Ammon's horn (tissue), 1 donor: ENCODE measurements at regions not wholly inside any gene's neighbourhood (a gene's known extent, or its start where the extent isn't known, plus 50 kb on each side); places are given as distances from the start of the nearest gene placed in this dataset.

Experiments
- DNase-seq: peaks from one replicate; pipeline ENCODE4 v3.0.0-alpha.2; 2016; ENCODE audit warnings: low spot score

- no peak for DNase-seq
Measured at GRCh38 chr12:104858611-104859543, 99.2 kb downstream of the SLC41A2 start.

- DNase-seq = no peak
Measured at GRCh38 chr12:104856531-104856930, 101.6 kb downstream of the SLC41A2 start.

- DNase-seq = no peak
Measured at GRCh38 chr12:104855599-104855998, 102.5 kb downstream of the SLC41A2 start.

- DNase-seq = no peak
Measured at GRCh38 chr12:104852896-104853295, 105.2 kb downstream of the SLC41A2 start.

- DNase-seq = no peak
Measured at GRCh38 chr12:104852102-104852501, 106.0 kb downstream of the SLC41A2 start.

GRCh38 chr12:104850781-104851180, 107.3 kb downstream of the SLC41A2 start:
- DNase-seq = no peak

- DNase-seq = no peak
Measured at GRCh38 chr12:104846056-104846767, 111.9 kb downstream of the SLC41A2 start.

- DNase-seq = no peak
Measured at GRCh38 chr12:104844123-104844522, 114.0 kb downstream of the SLC41A2 start.

- no peak for DNase-seq
Measured at GRCh38 chr12:104840262-104840661, 117.8 kb downstream of the SLC41A2 start.

- no peak for DNase-seq
Measured at GRCh38 chr12:104835317-104835716, 122.8 kb downstream of the SLC41A2 start.

- no peak for DNase-seq
Measured at GRCh38 chr12:104834607-104835006, 123.5 kb downstream of the SLC41A2 start.

- no peak for DNase-seq
Measured at GRCh38 chr12:104833756-104834155, 124.3 kb downstream of the SLC41A2 start.

GRCh38 chr12:104828015-104828414, 130.1 kb downstream of the SLC41A2 start:
- DNase-seq = no peak

GRCh38 chr12:104827587-104827986, 130.5 kb downstream of the SLC41A2 start:
- DNase-seq = no peak

- DNase-seq = no peak
Measured at GRCh38 chr12:104825408-104825807, 132.7 kb downstream of the SLC41A2 start.

- DNase-seq = peak; percentile 7
Measured at GRCh38 chr12:104823985-104824461, 134.1 kb downstream of the SLC41A2 start.

- no peak for DNase-seq
Measured at GRCh38 chr12:104822941-104823340, 135.1 kb downstream of the SLC41A2 start.

- no peak for DNase-seq
Measured at GRCh38 chr12:104816845-104817503, 141.1 kb downstream of the SLC41A2 start.

- no peak for DNase-seq
Measured at GRCh38 chr12:104815935-104816334, 142.2 kb downstream of the SLC41A2 start.

GRCh38 chr12:104814944-104815343, 143.1 kb downstream of the SLC41A2 start:
- no peak for DNase-seq
